IMR-90 (cell line): ENCODE measurements at regions not wholly inside any gene's neighbourhood (a gene's known extent, or its start where the extent isn't known, plus 50 kb on each side); places are given as distances from the start of the nearest gene placed in this dataset.

Experiments used
- ATAC-seq: fragments of 200-7000 bp; cut with Tn5 transposase; 2 replicates; pipeline ENCODE4 v1.9.1; 2020; ENCODE audit warnings: low read depth, mild to moderate bottlenecking, moderate library complexity
- BruUV-seq: library from RNA; stranded (reverse); fragments of 400-500 nt; replicated peaks from 2 replicates; lab custom pipeline; 2021; lab: Mats Ljungman, UMichigan
- CTCF ChIA-PET: fragments of 300-600 bp; formaldehyde crosslinking; extraction: SDS; loops from one replicate; lab custom pipeline; 2021; ENCODE audit warnings: antibody characterized with exemption; lab: Yijun Ruan, JAX
- POLR2A ChIA-PET: fragments of 300-600 bp; sonication (Branson Sonifier 250); formaldehyde crosslinking; loops from one replicate; lab custom pipeline; 2022; ENCODE audit warnings: antibody characterized with exemption; ENCODE audit not compliant: unreplicated experiment; lab: Charles Lee
- DNase-seq: peaks from one replicate; pipeline ENCODE4 v3.0.0; 2013
- H2AFZ ChIP-seq: replicated peaks from 2 replicates; pipeline ENCODE3; 2013; ENCODE audit warnings: low read length, mild to moderate bottlenecking; ENCODE audit not compliant: poor library complexity
- H2AK5ac ChIP-seq: 2 replicates; pipeline ENCODE4 v1.6.1; 2013; ENCODE audit warnings: low read depth, low read length, inconsistent platforms
- H2AK9ac ChIP-seq: replicated peaks from 2 replicates; pipeline ENCODE3; 2013; ENCODE audit warnings: mild to moderate bottlenecking, low read depth, low read length, moderate library complexity; ENCODE audit not compliant: poor library complexity
- H2BK120ac ChIP-seq: 2 replicates; pipeline ENCODE4 v1.6.1; 2013; ENCODE audit warnings: low read depth, low read length, inconsistent platforms
- H2BK15ac ChIP-seq: 3 replicates; pipeline ENCODE4 v1.6.1; 2013; ENCODE audit warnings: low read depth, low read length, inconsistent platforms
- H2BK20ac ChIP-seq: 2 replicates; pipeline ENCODE4 v1.6.1; 2013; ENCODE audit warnings: low read depth, mild to moderate bottlenecking, inconsistent platforms, low read length, moderate library complexity
- H2BK5ac ChIP-seq: 2 replicates; pipeline ENCODE4 v1.6.1; 2013; ENCODE audit warnings: mild to moderate bottlenecking, low read depth, low read length, inconsistent platforms; ENCODE audit not compliant: poor library complexity, severe bottlenecking
- H3K14ac ChIP-seq: replicated peaks from 2 replicates; pipeline ENCODE4 v1.6.1; 2013; ENCODE audit warnings: low read depth, low read length, inconsistent platforms
- H3K18ac ChIP-seq: 2 replicates; pipeline ENCODE4 v1.6.1; 2013; ENCODE audit warnings: low read depth, low read length, control low read depth
- H3K23ac ChIP-seq: 2 replicates; pipeline ENCODE4 v1.6.1; 2013; ENCODE audit warnings: low read depth, low read length, inconsistent platforms
- H3K27ac ChIP-seq: 2 replicates; pipeline ENCODE4 v1.5.1; 2013; ENCODE audit warnings: mild to moderate bottlenecking, control low read depth, low read length; ENCODE audit not compliant: insufficient read depth
- H3K27me3 ChIP-seq: 2 replicates; pipeline ENCODE4 v1.6.1; 2013; ENCODE audit warnings: low read length; ENCODE audit not compliant: control insufficient read depth, insufficient read depth
- H3K36me3 ChIP-seq: 2 replicates; pipeline ENCODE4 v1.6.1; 2013; ENCODE audit warnings: low read length, mixed read lengths; ENCODE audit not compliant: control insufficient read depth, insufficient read depth
- H3K4ac ChIP-seq: 2 replicates; pipeline ENCODE4 v1.6.1; 2013; ENCODE audit warnings: low read depth, low read length, inconsistent platforms
- H3K4me1 ChIP-seq: 2 replicates; pipeline ENCODE4 v1.6.1; 2013; ENCODE audit warnings: low read length, mixed read lengths; ENCODE audit not compliant: control insufficient read depth, insufficient read depth
- H3K4me2 ChIP-seq: 2 replicates; pipeline ENCODE4 v1.6.1; 2013; ENCODE audit warnings: low read depth, mild to moderate bottlenecking, control low read depth, low read length, moderate library complexity
- H3K4me3 ChIP-seq: 2 replicates; pipeline ENCODE4 v1.5.1; 2013; ENCODE audit warnings: low read depth, mild to moderate bottlenecking, control low read depth, low read length, moderate library complexity; ENCODE audit not compliant: insufficient read depth
- H3K56ac ChIP-seq: 2 replicates; pipeline ENCODE4 v1.6.1; 2013; ENCODE audit warnings: low read length, inconsistent platforms; ENCODE audit not compliant: insufficient read depth; ENCODE audit errors: extremely low read depth
- H3K79me1 ChIP-seq, 2 experiments: 2 replicates each; pipeline ENCODE4 v1.6.1; 2013; ENCODE audit warnings: low read length in 2 of 2, inconsistent platforms in 1 of 2, low read depth in 1 of 2
- H3K9ac ChIP-seq: 2 replicates; pipeline ENCODE4 v1.6.1; 2013; ENCODE audit warnings: low read depth, low read length, control low read depth
- H3K9me1 ChIP-seq: 2 replicates; pipeline ENCODE4 v1.6.1; 2013; ENCODE audit warnings: low read length, inconsistent platforms; ENCODE audit not compliant: insufficient read depth
- H3K9me3 ChIP-seq: 2 replicates; pipeline ENCODE4 v1.6.1; 2013; ENCODE audit warnings: low read length; ENCODE audit not compliant: control insufficient read depth, insufficient read depth
- H4K20me1 ChIP-seq: 2 replicates; pipeline ENCODE4 v1.6.1; 2013; ENCODE audit warnings: low read length, inconsistent platforms; ENCODE audit not compliant: insufficient read depth
- H4K5ac ChIP-seq: 2 replicates; pipeline ENCODE4 v1.6.1; 2013; ENCODE audit warnings: mild to moderate bottlenecking, low read depth, low read length, control low read depth
- H4K8ac ChIP-seq, 2 experiments: 2 replicates each; pipeline ENCODE4 v1.6.1; 2013; ENCODE audit warnings: low read depth in 2 of 2, low read length in 2 of 2, control low read depth in 1 of 2, inconsistent platforms in 1 of 2
- H4K91ac ChIP-seq: 2 replicates; pipeline ENCODE4 v1.6.1; 2013; ENCODE audit warnings: low read depth, low read length, inconsistent platforms; ENCODE audit not compliant: insufficient read depth
- CTCF ChIP-seq: conservative IDR thresholded peaks from 2 replicates; pipeline ENCODE4 v1.5.1; 2012; ENCODE audit warnings: mild to moderate bottlenecking, low read depth, low read length, improper control_type of control experiment
- FOS ChIP-seq: fragments of 150-350 bp; IDR thresholded peaks from 2 replicates; pipeline ENCODE4 v1.6.1; 2016; ENCODE audit warnings: low read depth, low read length
- MAZ ChIP-seq: IDR thresholded peaks from 2 replicates; pipeline ENCODE4 v1.6.1; 2012; ENCODE audit warnings: low read depth, mild to moderate bottlenecking, low read length, improper control_type of control experiment, moderate library complexity, borderline replicate concordance
- NFE2L2 ChIP-seq: fragments of 150-350 bp; IDR thresholded peaks from 2 replicates; pipeline ENCODE4 v1.6.1; 2016; ENCODE audit warnings: low read depth, mild to moderate bottlenecking, low read length
- RAD21 ChIP-seq: IDR thresholded peaks from 2 replicates; pipeline ENCODE4 v1.6.1; 2012; ENCODE audit warnings: low read length, improper control_type of control experiment
- RCOR1 ChIP-seq: IDR thresholded peaks from 2 replicates; pipeline ENCODE4 v1.6.1; 2012; ENCODE audit warnings: mild to moderate bottlenecking, low read length, improper control_type of control experiment; ENCODE audit not compliant: insufficient replicate concordance
- SMC3 ChIP-seq: fragments of 150-350 bp; IDR thresholded peaks from 2 replicates; pipeline ENCODE4 v1.6.1; 2016; ENCODE audit warnings: low read depth, mild to moderate bottlenecking, antibody characterized with exemption, low read length, moderate library complexity
- WGBS, 2 experiments: methylation state at CpG; one replicate each; pipeline versions ENCODE4 v1.1.5 to v1.1.7; 2013; ENCODE audit warnings: missing lambda C conversion rate in 2 of 2; ENCODE audit not compliant: insufficient read length in 1 of 2; ENCODE audit errors: extremely low coverage in 2 of 2; 5-methylcytosine and 5-hydroxymethylcytosine counted together
- dilution Hi-C: fragments of 300-500 bp; cut with HindIII; formaldehyde crosslinking; loops from one replicate; pipeline ENCODE4 v1.14.3; 2018; ENCODE audit warnings: low sequenced_read_pairs; ENCODE audit not compliant: unreplicated experiment
- in situ Hi-C: fragments of 300-500 bp; cut with MboI; formaldehyde crosslinking; loops from 3 replicates; pipeline ENCODE4 v1.14.3; 2019; ENCODE audit warnings: low sequenced_read_pairs, inconsistent platforms, mixed read lengths
- intact Hi-C: fragments of 100-400 bp; cut with micrococcal nuclease; formaldehyde crosslinking; loops from 2 replicates; pipeline ENCODE4 v1.10.0; 2022

- no peak overlapping the region for H3K18ac ChIP-seq
- H2BK5ac ChIP-seq: no peak overlapping the region
- H2BK15ac ChIP-seq: no peak overlapping the region
- H3K27ac ChIP-seq: no peak overlapping the region
- no peaks in the 10 kb centered on the region for H4K20me1 ChIP-seq
- no peak overlapping the region for H3K23ac ChIP-seq
- no peak overlapping the region for H4K5ac ChIP-seq
- H2BK20ac ChIP-seq: no peak overlapping the region
- no peak overlapping the region for H2AFZ ChIP-seq
- no TSS peak for BruUV-seq
- no peak overlapping the region for H3K4me3 ChIP-seq
- H2BK120ac ChIP-seq: no peak overlapping the region
- H3K4me2 ChIP-seq: no peak overlapping the region
- ATAC-seq (no peak), DNase-seq (no peak)
- ChIA-PET CTCF (no interaction called here), POLR2A (no interaction called here)
- H2AK5ac ChIP-seq: no peak overlapping the region
- H3K14ac ChIP-seq: no peak overlapping the region
- no peaks in the 10 kb centered on the region; the same call in 1 of the 2 replicates for H3K27me3 ChIP-seq
- dilution Hi-C loops: no loop called here
- in situ Hi-C loops: no loop called here
- peaks cover 2% of the 10 kb centered on the region; the same call in 1 of the 2 replicates for H3K9me3 ChIP-seq
- H3K56ac ChIP-seq: no peak overlapping the region
- H4K8ac ChIP-seq: no peak overlapping the region
- no peaks in the 10 kb centered on the region for H3K79me1 ChIP-seq
- no peaks in the 10 kb centered on the region for H3K36me3 ChIP-seq
- no peak overlapping the region for H3K4ac ChIP-seq
- no peak overlapping the region for H2AK9ac ChIP-seq
- no peak overlapping the region for H3K9ac ChIP-seq
- H3K4me1 ChIP-seq: no peaks in the 10 kb centered on the region
- H4K91ac ChIP-seq: no peak overlapping the region
- whole genome bisulfite sequencing, 2 experiments: no CpG with 5 or more reads among the region's 3 CpGs
- no peak for TF ChIP-seq MAZ
- no peak for TF ChIP-seq SMC3
- TF ChIP-seq CTCF: no peak
- no peak for TF ChIP-seq RAD21
- TF ChIP-seq RCOR1: no peak
- TF ChIP-seq FOS: no peak
- no peak for TF ChIP-seq NFE2L2
- no peaks in the 10 kb centered on the region for H3K9me1 ChIP-seq
- intact Hi-C loops: no loop called here
These were observed 66.2 kb upstream of the RREB1 start for GRCh38 chr6:7041511-7042026.
